OCI-LY7 (cell line): ENCODE measurements at regions not wholly inside any gene's neighbourhood (a gene's known extent, or its start where the extent isn't known, plus 50 kb on each side); places are given as distances from the start of the nearest gene placed in this dataset.

ENCODE experiments used
- BruUV-seq: library from RNA; stranded (reverse); fragments of 400-500 nt; replicated peaks from 2 replicates; lab custom pipeline; 2021; lab: Mats Ljungman, UMichigan
- CTCF ChIA-PET: fragments of 300-600 bp; sonication (Branson Sonifier 250); formaldehyde crosslinking; loops from one replicate; lab custom pipeline; 2022; ENCODE audit warnings: antibody characterized with exemption; ENCODE audit not compliant: unreplicated experiment; lab: Charles Lee
- POLR2A ChIA-PET: fragments of 300-600 bp; sonication (Branson Sonifier 250); formaldehyde crosslinking; loops from one replicate; lab custom pipeline; 2022; ENCODE audit warnings: antibody characterized with exemption; lab: Charles Lee
- DNase-seq: peaks from one replicate; pipeline ENCODE4 v3.0.0-alpha.2; 2015; ENCODE audit warnings: low spot score
- H2AFZ ChIP-seq: fragments of 200-600 bp; sonication (generic), shearing (Covaris generic); 2 replicates; pipeline ENCODE4 v1.6.1; 2014; ENCODE audit warnings: mild to moderate bottlenecking, antibody characterized with exemption, low read length, moderate library complexity
- H3K27ac ChIP-seq: fragments of 200-600 bp; sonication (generic); 2 replicates; pipeline ENCODE4 v1.5.1; 2014; ENCODE audit warnings: mixed run types, low read depth, mild to moderate bottlenecking, moderate library complexity, low read length, inconsistent platforms; ENCODE audit not compliant: poor library complexity, severe bottlenecking
- H3K36me3 ChIP-seq: fragments of 200-600 bp; sonication (generic); 2 replicates; pipeline ENCODE4 v1.6.1; 2014; ENCODE audit warnings: mild to moderate bottlenecking, antibody characterized with exemption, low read length, moderate library complexity, mixed read lengths; ENCODE audit not compliant: insufficient read depth
- H3K4me1 ChIP-seq: fragments of 200-600 bp; sonication (generic); 2 replicates; pipeline ENCODE4 v1.5.1; 2014; ENCODE audit warnings: mild to moderate bottlenecking, low read length; ENCODE audit not compliant: insufficient read depth, poor library complexity, severe bottlenecking
- H3K4me2 ChIP-seq: fragments of 200-600 bp; sonication (generic); 2 replicates; pipeline ENCODE4 v1.6.1; 2014; ENCODE audit warnings: mild to moderate bottlenecking, low read length
- H3K4me3 ChIP-seq: fragments of 200-600 bp; sonication (generic); 2 replicates; pipeline ENCODE4 v1.5.1; 2014; ENCODE audit warnings: mild to moderate bottlenecking, low read depth, low read length; ENCODE audit not compliant: poor library complexity, severe bottlenecking
- H3K79me2 ChIP-seq: fragments of 200-600 bp; sonication (generic); 2 replicates; pipeline ENCODE4 v1.6.1; 2016; ENCODE audit warnings: low read depth, mild to moderate bottlenecking, low read length, moderate library complexity, mixed read lengths; ENCODE audit not compliant: insufficient read depth
- H3K9me2 ChIP-seq: fragments of 200-600 bp; sonication (generic); 2 replicates; pipeline ENCODE4 v1.6.1; 2016; ENCODE audit warnings: mild to moderate bottlenecking, low read length, mixed read lengths; ENCODE audit not compliant: insufficient read depth
- H3K9me3 ChIP-seq: fragments of 200-600 bp; sonication (generic); 2 replicates; pipeline ENCODE4 v1.6.1; 2014; ENCODE audit warnings: mild to moderate bottlenecking, mixed run types, low read length, mixed read lengths
- H4K20me1 ChIP-seq: fragments of 200-600 bp; sonication (generic); 2 replicates; pipeline ENCODE4 v1.6.1; 2014; ENCODE audit warnings: mild to moderate bottlenecking, antibody characterized with exemption, low read length, moderate library complexity, mixed read lengths; ENCODE audit not compliant: insufficient read depth
- EZH2phosphoT487 ChIP-seq: fragments of 200-600 bp; sonication (generic); IDR thresholded peaks from 2 replicates; pipeline ENCODE4 v1.6.1; 2018; ENCODE audit warnings: low read depth, borderline replicate concordance, mild to moderate bottlenecking, mixed run types, antibody characterized with exemption, low read length, moderate library complexity, mixed read lengths
- intact Hi-C: fragments of 100-400 bp; cut with micrococcal nuclease; formaldehyde crosslinking; loops from one replicate; pipeline ENCODE4 v1.10.0; 2022; ENCODE audit not compliant: unreplicated experiment
- TF ChIP-seq, protein P1 (sequence below): fragments of 200-600 bp; sonication (generic); conservative IDR thresholded peaks from 2 replicates; pipeline ENCODE4 v1.5.1; 2014; ENCODE audit warnings: mild to moderate bottlenecking, antibody characterized with exemption, low read length, moderate library complexity, mixed read lengths

- no peak for TF ChIP-seq EZH2phosphoT487
- TF ChIP-seq, protein P1, sequence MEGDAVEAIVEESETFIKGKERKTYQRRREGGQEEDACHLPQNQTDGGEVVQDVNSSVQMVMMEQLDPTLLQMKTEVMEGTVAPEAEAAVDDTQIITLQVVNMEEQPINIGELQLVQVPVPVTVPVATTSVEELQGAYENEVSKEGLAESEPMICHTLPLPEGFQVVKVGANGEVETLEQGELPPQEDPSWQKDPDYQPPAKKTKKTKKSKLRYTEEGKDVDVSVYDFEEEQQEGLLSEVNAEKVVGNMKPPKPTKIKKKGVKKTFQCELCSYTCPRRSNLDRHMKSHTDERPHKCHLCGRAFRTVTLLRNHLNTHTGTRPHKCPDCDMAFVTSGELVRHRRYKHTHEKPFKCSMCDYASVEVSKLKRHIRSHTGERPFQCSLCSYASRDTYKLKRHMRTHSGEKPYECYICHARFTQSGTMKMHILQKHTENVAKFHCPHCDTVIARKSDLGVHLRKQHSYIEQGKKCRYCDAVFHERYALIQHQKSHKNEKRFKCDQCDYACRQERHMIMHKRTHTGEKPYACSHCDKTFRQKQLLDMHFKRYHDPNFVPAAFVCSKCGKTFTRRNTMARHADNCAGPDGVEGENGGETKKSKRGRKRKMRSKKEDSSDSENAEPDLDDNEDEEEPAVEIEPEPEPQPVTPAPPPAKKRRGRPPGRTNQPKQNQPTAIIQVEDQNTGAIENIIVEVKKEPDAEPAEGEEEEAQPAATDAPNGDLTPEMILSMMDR = no peak
- Histone ChIP-seq H3K9me2 (no peaks in the 10 kb centered on the region), H3K4me1 (no peaks in the 10 kb centered on the region), H4K20me1 (no peaks in the 10 kb centered on the region), H3K4me2 (no peak overlapping the region), H3K36me3 (no peaks in the 10 kb centered on the region), H2AFZ (no peak overlapping the region), H3K4me3 (no peak overlapping the region), H3K9me3 (no peaks in the 10 kb centered on the region), H3K79me2 (no peaks in the 10 kb centered on the region), H3K27ac (no peak overlapping the region)
- POLR2A ChIA-PET = no interaction called here
- intact Hi-C loops = no loop called here
- CTCF ChIA-PET = no interaction called here
- no peak for DNase-seq
- no TSS peak for BruUV-seq
Observed at GRCh38 chr2:175516555-175516954, 335.0 kb upstream of the ATP5MC3 start.

GRCh38 chr2:175500255-175500654, 318.7 kb upstream of the ATP5MC3 start:
- CTCF ChIA-PET = no interaction called here
- no TSS peak for BruUV-seq
- H3K9me2 ChIP-seq = no peaks in the 10 kb centered on the region
- H2AFZ ChIP-seq = no peak overlapping the region
- H3K4me1 ChIP-seq = no peaks in the 10 kb centered on the region
- no peaks in the 10 kb centered on the region for H3K9me3 ChIP-seq
- no peak overlapping the region for H3K27ac ChIP-seq
- no peak for DNase-seq
- H4K20me1 ChIP-seq = no peaks in the 10 kb centered on the region
- H3K4me2 ChIP-seq = no peak overlapping the region
- no peak overlapping the region for H3K4me3 ChIP-seq
- no peaks in the 10 kb centered on the region for H3K36me3 ChIP-seq
- intact Hi-C loops = no loop called here
- TF ChIP-seq EZH2phosphoT487 = no peak
- TF ChIP-seq, protein P1 = no peak
- POLR2A ChIA-PET = interaction anchor here (1.1 kb wide), 1 partner anchor 22 kb away, joined by 3 read pairs; no protein-coding TSS in a partner anchor
- no peaks in the 10 kb centered on the region for H3K79me2 ChIP-seq

GRCh38 chr2:175490360-175490791, 308.9 kb upstream of the ATP5MC3 start:
- no peak overlapping the region for H2AFZ ChIP-seq
- no peaks in the 10 kb centered on the region for H3K4me1 ChIP-seq
- CTCF ChIA-PET = no interaction called here
- no TSS peak for BruUV-seq
- no peaks in the 10 kb centered on the region for H3K79me2 ChIP-seq
- POLR2A ChIA-PET = interaction anchor here (0.7 kb wide), 1 partner anchor 802 kb away, joined by 3 read pairs; no protein-coding TSS in a partner anchor
- DNase-seq = no peak
- H3K27ac ChIP-seq = no peak overlapping the region
- H3K4me2 ChIP-seq = no peak overlapping the region
- no peaks in the 10 kb centered on the region for H3K36me3 ChIP-seq
- H3K4me3 ChIP-seq = no peak overlapping the region
- no peaks in the 10 kb centered on the region for H4K20me1 ChIP-seq
- intact Hi-C loops = no loop called here
- TF ChIP-seq, protein P1 = no peak
- TF ChIP-seq EZH2phosphoT487 = no peak
- H3K9me2 ChIP-seq = no peaks in the 10 kb centered on the region
- H3K9me3 ChIP-seq = no peaks in the 10 kb centered on the region
